NCI-H146 treated with DMSO at 0.1 percent for 48 hours (cell line): ENCODE measurements at regions not wholly inside any gene's neighbourhood (a gene's known extent, or its start where the extent isn't known, plus 50 kb on each side); places are given as distances from the start of the nearest gene placed in this dataset.
A peak's percentile ranks its signal among the peaks of the same experiment; 100 is the strongest.
"Not testable (repeated sequence)": the region's sequence is repeated elsewhere in the genome, so short reads cannot be mapped to it uniquely, and the experiment has no call there.

Experiments
- DNase-seq: peaks from one replicate; lab custom pipeline; 2025; ENCODE audit not compliant: unreplicated experiment; lab: John Stamatoyannopoulos, UW

GRCh38 chr2:8558096-8558495, 123.8 kb upstream of the ID2 start:
- no peak for DNase-seq

- no peak for DNase-seq
Measured at GRCh38 chr2:8558956-8559355, 122.9 kb upstream of the ID2 start.

GRCh38 chr2:8559805-8560204, 122.1 kb upstream of the ID2 start:
- no peak for DNase-seq

DNA sequence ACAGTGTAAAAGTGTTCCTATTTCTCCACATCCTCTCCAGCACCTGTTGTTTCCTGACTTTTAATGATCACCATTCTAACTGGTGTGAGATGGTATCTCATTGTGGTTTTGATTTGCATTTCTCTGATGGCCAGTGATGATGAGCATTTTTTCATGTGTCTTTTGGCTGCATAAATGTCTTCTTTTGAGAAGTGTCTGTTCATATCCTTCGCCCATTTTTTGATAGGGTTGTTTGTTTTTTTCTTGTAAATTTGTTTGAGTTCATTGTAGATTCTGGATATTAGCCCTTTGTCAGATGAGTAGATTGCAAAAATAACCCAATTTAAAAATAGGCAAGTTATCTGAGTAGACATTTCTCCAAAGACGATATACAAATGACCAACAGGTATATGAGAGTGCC, 120.2 kb upstream of the ID2 start:
- not testable (repeated sequence) for DNase-seq

GRCh38 chr2:8563814-8564474, 117.9 kb upstream of the ID2 start:
- DNase-seq, result peak; percentile 28

- DNase-seq, result no peak
Measured at GRCh38 chr2:8564475-8564874, 117.4 kb upstream of the ID2 start.

DNA sequence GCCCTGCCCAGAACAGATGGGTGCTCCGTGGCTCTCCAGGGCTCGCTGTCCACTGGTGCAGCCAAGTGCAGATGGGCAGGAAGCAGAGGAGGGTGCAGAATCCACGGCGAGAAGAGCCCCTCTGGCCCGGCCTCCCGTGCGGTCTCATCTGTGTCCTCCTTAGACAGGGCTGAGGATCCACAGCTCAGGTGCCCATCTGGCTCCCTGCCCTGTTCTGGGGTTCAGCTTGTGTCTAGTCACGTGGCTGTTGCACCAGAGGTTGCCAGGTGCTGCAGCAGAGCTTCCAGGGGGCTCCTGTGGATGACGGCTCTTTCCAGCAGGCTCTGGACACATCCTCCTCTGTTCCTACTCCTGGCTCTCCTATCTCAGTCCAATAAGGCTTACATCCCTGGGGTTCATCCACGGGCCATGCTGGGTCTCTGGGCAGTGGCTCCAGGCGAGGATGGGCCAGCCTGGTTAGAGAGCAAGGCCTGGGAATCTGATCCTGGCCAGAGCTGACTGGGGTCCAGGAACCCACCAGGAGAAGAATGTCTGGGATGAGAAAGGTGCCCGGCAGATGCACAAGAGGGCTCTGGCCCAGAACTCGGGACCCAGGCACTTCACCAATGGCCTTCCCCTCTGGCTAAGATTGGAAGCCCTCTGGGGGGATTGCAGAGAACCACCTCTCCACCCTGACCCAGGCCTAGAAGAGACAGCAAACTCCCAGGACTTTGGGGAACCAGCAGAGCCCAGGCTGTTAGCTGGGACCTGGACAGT, 116.3 kb upstream of the ID2 start:
- DNase-seq, result no peak

GRCh38 chr2:8566155-8566670, 115.6 kb upstream of the ID2 start:
- no peak for DNase-seq

GRCh38 chr2:8566774-8567468, 114.9 kb upstream of the ID2 start:
- DNase-seq, result peak; percentile 88

DNA sequence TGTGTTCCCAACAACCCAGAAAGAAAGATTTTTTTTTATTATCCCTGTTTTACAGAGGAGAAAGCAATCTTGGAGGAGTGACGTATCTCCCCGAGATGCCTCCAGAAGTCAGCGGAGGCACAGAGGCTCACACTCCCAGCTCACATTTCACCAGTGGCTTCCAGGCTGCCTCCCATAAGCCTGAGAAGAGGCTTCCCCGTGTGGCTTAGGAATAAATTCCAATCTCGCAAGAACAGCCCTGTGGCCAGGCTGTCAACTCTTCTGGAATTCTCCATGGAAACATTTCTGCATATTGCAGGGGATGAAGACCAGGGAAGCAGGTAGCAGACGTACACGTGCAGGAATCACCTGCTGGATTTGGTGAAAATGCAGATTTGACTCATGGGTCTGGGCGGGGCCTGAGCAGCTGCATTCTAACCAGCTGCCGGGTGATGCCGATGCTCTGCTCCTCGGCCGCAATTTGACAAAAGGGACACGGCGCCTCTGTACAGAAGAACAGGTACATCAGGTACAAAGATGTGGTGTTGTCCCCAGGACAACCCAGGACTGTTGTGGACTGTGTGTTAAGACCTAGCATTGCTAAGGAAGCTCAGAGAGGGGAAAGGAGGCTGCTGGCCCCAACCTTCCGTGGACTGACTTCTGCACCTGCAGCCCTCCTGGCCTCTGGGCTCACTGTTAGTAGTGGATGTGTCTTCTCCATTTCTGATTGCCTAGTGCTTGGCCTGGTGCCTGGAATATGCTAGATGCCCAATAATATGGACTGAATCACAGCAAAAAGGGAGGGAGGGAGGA, 114.2 kb upstream of the ID2 start:
- DNase-seq, result peak; percentile 38

- DNase-seq, result no peak
Measured at GRCh38 chr2:8568543-8569302, 113.1 kb upstream of the ID2 start.

GRCh38 chr2:8569332-8569930, 112.4 kb upstream of the ID2 start:
- DNase-seq, result no peak

DNA sequence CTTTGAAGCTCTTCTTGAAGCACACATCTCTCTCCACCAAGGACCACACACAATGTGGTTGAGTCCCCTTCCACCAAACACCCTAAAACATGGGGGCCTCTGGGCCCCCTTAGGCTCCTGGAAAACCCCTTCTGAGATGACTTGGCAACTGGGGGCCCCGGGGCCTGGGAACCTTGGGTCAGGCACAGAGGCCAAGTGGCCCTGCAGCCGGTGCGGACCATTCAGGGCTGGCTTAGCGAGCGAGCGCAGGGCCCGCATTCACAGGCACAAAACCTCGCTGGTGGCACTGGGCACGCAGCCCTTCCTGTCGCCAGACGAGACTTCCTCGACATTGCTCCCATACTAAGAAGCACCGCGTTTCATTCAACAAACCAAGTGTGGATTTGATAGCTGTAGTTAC, 111.2 kb upstream of the ID2 start:
- DNase-seq, result no peak

- no peak for DNase-seq
Measured at GRCh38 chr2:8571301-8571791, 110.5 kb upstream of the ID2 start.

DNA sequence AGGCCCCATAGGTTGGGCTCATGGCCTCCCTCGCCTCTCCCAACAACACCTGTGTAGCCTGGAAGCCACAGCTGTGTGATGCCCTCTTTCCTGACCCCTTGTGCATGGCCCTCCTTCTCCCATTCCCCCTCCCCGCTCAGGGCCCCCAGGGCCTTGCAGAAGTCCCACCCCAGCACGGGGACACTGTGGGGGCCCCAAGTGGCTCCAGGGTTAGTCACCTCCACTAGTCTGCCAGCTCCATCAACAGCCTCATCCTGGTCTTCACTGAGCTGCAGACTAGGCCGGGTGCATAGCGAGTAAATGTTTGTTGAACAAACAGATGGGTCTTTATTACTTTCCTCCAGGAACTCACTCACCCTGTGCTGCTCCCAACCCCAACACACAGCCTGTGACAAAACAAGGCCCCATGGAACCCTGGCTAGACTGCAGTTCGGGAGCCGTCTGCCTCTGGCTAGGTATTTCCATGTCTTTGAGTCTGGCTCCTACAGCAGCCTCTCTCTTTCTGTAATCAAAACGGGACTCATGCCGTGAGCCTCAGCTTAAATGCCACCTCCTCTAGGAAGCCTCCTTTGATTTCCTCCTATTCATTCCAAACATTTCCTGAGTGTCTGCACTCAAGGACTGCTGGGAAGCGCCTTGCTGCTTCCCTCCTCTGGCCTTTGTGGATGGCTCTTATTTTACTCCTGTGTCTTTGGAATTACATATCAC, 109.9 kb upstream of the ID2 start:
- DNase-seq, result peak; percentile 80

GRCh38 chr2:8572712-8573233, 109.1 kb upstream of the ID2 start:
- DNase-seq, result no peak

DNA sequence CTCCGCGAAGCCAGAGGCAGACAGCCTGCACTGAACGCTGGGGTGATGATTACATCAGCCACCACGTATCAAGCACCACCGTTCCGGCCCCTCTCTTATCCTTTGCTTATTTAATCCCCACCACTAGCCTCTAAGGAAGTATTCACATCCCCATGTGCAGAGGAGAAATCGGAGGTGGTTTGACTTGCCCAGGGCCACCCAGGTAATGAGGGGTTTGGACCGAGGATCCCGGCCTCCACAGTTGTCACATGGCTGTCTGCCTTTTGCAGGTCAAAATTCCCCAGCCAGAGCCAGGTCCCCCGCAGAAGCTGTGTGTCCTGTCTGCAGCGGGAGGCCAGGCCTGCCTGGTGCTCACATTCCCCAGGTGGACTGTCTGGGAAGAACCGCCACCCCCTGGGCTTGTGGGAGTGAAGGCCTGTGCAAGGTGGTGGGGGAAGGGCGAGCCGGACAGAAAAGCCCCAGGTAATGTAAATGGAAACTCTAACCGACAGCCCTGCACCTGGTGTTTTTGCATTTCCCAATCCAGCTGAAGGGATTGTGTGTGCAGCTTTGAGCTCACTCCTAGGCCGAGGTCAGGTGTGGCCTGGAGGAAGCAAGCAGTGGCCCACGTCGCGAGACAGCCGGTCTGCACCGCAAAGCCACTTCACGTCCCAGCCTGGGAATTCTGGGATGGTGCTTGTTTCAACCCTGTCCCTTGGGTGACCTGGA, 108.5 kb upstream of the ID2 start:
- DNase-seq, result peak; percentile 96

DNA sequence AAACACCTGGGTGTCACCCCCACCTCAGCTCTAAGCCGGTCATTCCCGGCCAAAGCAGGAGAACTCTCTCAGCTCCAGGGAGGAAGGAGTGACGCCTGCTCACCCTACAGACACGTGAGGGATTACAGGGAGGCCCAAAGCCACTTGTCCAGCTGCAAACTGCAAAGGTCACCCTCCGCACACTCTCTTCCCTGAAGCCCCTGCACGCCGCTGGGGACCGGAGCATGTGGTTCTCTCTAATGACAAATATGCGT, 108.0 kb upstream of the ID2 start:
- DNase-seq, result no peak
